NCI-H146 (cell line): ENCODE measurements at regions not wholly inside any gene's neighbourhood (a gene's known extent, or its start where the extent isn't known, plus 50 kb on each side); places are given as distances from the start of the nearest gene placed in this dataset.
A peak's percentile ranks its signal among the peaks of the same experiment; 100 is the strongest.
"Not testable (repeated sequence)": the region's sequence is repeated elsewhere in the genome, so short reads cannot be mapped to it uniquely, and the experiment has no call there.

Experiments used
- DNase-seq: peaks from one replicate; lab custom pipeline; 2025; lab: John Stamatoyannopoulos, UW

- no peak for DNase-seq
Measured at GRCh38 chr3:74053970-74054516, 429.3 kb upstream of the PDZRN3 start.

- no peak for DNase-seq
Measured at GRCh38 chr3:74049444-74049843, 424.7 kb upstream of the PDZRN3 start.

- DNase-seq, result no peak
Measured at GRCh38 chr3:74048699-74049098, 424.0 kb upstream of the PDZRN3 start.

- DNase-seq, result no peak
Measured at GRCh38 chr3:74045000-74045399, 420.3 kb upstream of the PDZRN3 start.

- peak; percentile 16 for DNase-seq
Measured at GRCh38 chr3:74041068-74041675, 416.4 kb upstream of the PDZRN3 start.

GRCh38 chr3:74039105-74039504, 414.4 kb upstream of the PDZRN3 start:
- no peak for DNase-seq

- no peak for DNase-seq
Measured at GRCh38 chr3:74036568-74036967, 411.8 kb upstream of the PDZRN3 start.

- DNase-seq, result no peak
Measured at GRCh38 chr3:74036102-74036501, 411.4 kb upstream of the PDZRN3 start.

GRCh38 chr3:74033806-74034205, 409.1 kb upstream of the PDZRN3 start:
- DNase-seq, result no peak

GRCh38 chr3:74033381-74033780, 408.6 kb upstream of the PDZRN3 start:
- no peak for DNase-seq

- no peak for DNase-seq
Measured at GRCh38 chr3:74027121-74027520, 402.4 kb upstream of the PDZRN3 start.

GRCh38 chr3:74023395-74023794, 398.7 kb upstream of the PDZRN3 start:
- peak; percentile 89 for DNase-seq

GRCh38 chr3:74021449-74021848, 396.7 kb upstream of the PDZRN3 start:
- no peak for DNase-seq

- DNase-seq, result no peak
Measured at GRCh38 chr3:74009961-74010844, 385.5 kb upstream of the PDZRN3 start.

GRCh38 chr3:74004386-74004785, 379.6 kb upstream of the PDZRN3 start:
- no peak for DNase-seq

GRCh38 chr3:74003734-74004133, 379.0 kb upstream of the PDZRN3 start:
- peak; percentile 43 for DNase-seq

GRCh38 chr3:74001436-74001835, 376.7 kb upstream of the PDZRN3 start:
- no peak for DNase-seq

- DNase-seq, result no peak
Measured at GRCh38 chr3:74000725-74001124, 376.0 kb upstream of the PDZRN3 start.

GRCh38 chr3:73999501-73999900, 374.8 kb upstream of the PDZRN3 start:
- no peak for DNase-seq

GRCh38 chr3:73990691-73991090, 365.9 kb upstream of the PDZRN3 start:
- DNase-seq, result not testable (repeated sequence)

GRCh38 chr3:73966733-73967132, 342.0 kb upstream of the PDZRN3 start:
- no peak for DNase-seq

GRCh38 chr3:73964818-73965217, 340.1 kb upstream of the PDZRN3 start:
- DNase-seq, result no peak

- peak; percentile 94 for DNase-seq
Measured at GRCh38 chr3:73955494-73956070, 330.8 kb upstream of the PDZRN3 start.
